ENCODE measurements at regions not wholly inside any gene's neighbourhood (a gene's known extent, or its start where the extent isn't known, plus 50 kb on each side); places are given as distances from the start of the nearest gene placed in this dataset.

DNA sequence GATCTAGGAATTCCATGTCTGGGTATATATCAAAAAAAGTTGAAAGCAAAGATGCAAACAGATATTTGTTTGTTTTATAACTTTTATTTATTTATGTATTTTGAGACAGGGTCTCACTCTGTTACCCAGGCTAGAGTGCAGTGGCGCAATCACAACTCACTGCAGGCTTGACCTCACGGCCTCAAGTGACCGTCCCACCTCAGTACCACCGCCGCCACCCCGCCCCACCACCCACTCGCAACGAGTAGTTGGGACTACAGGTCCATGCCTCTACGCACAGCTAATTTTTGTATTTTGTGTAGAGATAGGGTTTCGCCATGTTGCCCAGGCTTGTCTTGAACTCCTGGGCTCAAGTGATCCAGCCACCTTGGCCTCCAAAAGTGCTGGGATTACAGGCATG is 66.5 kb upstream of the KTN1 start:
- TF ChIP-seq CTCF (IDR thresholded peaks at IDR 0.05) (no peak), EZH2phosphoT487 (IDR thresholded peaks at IDR 0.05) (no peak), EZH2 (IDR thresholded peaks at IDR 0.05) (no peak)
